GM19023 (cell line): ENCODE measurements at regions not wholly inside any gene's neighbourhood (a gene's known extent, or its start where the extent isn't known, plus 50 kb on each side); places are given as distances from the start of the nearest gene placed in this dataset.

Source experiments
- ATAC-seq: cut with Tn5 transposase; IDR thresholded peaks from one replicate; pipeline ENCODE4 v1.9.1; 2021; ENCODE audit warnings: mild to moderate bottlenecking, moderate library complexity; ENCODE audit not compliant: unreplicated experiment

DNA sequence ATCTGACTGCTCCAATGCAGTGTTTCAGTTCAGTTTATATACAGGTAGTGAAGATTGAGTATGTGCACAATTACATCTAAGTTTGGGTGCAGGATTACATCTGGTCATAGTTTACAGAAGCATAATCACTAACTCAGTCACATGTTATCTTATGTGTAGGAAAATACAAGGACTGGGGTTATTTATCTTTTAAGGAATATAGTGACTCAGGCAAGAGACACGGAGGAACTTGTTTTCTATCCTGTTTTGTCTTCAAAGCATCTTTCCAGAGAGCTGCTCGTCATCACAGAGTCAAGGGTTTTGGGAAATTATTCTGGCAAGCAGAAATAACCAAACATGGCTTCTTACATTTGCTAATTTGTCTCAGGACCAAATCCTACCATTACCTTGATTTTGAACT is 1371.5 kb upstream of the TMEFF2 start:
- no peak for ATAC-seq

DNA sequence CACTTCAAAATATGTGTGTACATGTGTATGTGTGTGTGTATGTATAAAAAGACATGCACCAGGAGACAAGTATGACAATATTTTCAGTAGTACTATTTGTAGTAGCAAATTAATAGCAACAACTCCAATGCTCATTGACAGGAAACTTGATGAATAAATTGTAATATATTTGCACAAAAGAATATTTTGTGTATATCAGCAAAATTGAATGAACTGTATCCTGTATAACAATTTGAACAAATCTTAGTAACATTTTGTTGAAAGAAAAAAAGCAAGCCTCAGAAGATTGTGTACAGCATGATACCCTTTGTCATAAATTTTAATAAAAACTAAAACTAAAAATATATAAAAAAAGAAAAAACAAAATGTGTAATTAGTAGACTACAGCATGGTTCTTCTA is 1367.3 kb upstream of the TMEFF2 start:
- no peak for ATAC-seq

- no peak for ATAC-seq
Measured at GRCh38 chr2:193561054-193561453, 1366.3 kb upstream of the TMEFF2 start.

DNA sequence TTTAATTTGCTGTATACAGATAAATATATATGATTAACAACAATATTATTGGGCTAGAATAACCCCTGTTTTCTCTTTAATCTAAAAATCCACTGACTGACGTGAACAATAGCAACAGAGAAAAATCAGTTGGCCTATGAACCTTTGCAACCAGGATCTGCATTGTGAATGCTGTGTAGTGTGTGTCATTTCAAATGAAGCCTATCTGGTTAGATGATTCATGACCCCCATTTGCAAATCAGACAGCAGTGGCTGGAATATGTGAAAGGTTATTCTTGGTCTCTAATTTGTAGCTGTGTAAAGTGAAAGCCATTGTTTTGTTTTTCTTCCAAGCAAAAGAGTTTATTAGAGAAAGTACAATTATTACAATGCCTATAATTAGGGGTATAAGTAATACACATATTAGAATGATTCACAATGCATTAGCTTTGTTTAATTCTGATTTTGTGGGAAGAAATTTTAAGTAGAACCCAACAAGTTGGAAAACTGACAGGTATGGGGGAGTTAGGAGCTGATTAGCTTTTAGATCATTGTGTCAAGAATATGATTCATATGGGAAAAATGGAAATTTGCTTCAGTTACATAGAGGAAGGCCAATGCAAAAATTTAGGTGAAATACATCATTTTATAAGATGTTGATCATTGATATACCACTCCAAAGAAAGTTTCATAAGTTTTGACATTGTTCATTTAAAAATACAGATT is 1362.2 kb upstream of the TMEFF2 start:
- ATAC-seq: no peak

- no peak for ATAC-seq
Measured at GRCh38 chr2:193549661-193550060, 1354.9 kb upstream of the TMEFF2 start.

DNA sequence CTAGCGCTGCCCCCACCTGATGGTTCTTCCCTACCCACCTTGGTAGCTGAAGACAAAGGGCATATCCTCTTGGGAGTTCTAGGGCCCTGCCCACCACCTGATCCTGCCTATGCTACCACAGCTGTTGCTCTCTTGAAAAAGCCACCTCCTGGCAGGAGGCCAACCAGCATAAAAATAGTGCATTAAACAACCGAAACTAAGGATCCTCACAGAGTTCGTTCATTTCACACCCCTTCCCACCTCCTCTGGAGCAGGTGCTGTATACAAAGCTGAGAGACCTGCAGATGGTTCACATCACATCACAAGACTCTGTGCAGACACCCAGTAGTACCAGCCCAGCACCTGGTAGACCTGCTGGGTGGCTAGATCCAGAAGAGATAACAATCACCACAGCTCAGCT is 1348.0 kb upstream of the TMEFF2 start:
- ATAC-seq: no peak

- ATAC-seq: no peak
Measured at GRCh38 chr2:193539188-193539587, 1344.5 kb upstream of the TMEFF2 start.

GRCh38 chr2:193538061-193538460 is 1343.3 kb upstream of the TMEFF2 start:
- ATAC-seq: no peak

DNA sequence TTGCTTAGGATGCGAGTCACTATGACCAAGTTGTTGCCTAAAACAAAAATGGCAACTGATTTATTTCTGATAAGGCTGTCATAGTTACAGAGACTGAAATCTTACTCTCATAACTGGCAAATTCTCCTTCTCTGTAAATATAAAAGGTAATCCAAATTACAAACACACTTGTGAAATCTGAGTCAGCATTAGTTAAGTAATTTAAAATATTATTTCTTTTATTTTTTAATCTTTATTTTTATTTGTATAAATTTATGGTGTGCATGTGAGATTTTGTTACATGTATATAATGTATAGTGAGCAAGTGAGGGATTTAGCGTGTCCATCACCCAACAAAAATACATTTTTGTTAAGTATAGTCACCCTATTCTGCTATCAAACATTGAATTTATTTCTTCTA is 1342.8 kb upstream of the TMEFF2 start:
- no peak for ATAC-seq

DNA sequence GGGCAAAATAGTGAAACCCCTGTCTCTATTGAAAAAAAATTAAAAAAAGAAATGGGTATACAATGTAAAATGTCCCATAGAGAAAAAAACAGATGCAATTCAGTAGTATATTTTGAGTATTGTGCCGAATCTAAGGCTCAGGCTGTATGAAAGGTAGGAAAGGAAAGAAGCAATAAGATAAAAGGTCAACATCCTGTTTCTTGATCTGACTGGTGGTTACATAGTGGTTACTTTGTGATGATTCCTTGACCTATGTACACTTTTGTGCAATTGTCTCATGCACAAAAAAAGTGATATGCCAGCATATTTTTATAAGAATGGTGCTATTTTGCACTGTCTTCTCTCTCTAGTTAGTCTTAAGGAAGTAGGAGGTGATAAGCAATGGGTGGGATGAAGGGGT is 1333.7 kb upstream of the TMEFF2 start:
- ATAC-seq: no peak

DNA sequence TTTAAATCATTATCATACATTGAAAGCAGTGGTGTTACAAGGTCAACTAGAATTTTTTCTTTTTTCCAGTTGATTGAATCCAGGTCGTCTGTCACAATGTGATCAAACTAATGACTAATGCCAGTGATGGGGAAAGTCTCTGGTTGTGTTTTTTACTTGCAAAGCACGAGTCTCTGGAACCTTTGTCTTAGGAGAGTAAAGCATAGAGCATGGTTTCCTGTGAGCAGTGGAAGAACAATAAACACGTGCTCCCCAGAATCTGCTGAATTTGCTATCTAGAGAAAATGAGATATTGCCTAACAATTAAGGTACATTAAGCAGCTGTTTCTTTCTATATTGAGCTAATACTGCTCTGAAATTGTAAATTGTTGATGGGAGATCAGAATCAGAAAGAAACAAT is 1332.4 kb upstream of the TMEFF2 start:
- no peak for ATAC-seq

DNA sequence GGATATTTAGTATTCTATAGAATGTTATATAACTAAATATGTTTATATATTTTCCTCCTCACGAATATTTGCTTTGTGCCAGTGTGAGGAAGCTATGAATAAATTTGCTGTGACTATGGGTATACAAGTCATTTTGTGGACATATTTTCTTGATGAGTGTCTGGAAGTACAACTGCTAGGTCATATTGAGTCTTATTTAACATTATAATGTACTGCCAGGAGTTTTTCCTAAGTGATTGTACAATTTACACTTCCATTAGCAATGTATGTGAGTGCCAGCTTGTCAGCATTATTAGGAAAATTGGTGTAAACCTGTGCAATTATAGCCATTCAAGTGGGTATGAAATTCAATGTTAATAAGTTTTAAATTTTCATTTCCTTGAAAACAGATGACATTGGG is 1328.9 kb upstream of the TMEFF2 start:
- ATAC-seq: no peak

DNA sequence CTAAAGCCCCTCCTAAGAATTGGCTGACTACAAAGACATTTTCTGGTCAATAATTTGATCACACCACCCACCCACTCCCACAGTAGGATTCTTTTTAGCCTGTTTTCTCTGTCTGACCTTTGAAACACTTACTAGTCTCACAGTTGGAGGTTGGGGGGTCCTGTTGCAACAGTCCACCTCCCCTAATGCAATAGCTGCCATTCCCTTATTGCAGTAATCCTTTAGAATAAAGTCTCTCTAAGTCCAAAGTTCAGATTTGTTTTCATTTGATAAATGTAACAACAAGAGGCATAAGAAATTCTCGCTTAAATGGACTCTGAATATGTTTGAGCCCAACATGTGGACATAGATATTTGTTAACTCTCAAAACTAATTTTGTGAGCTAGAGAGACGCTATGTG is 1326.8 kb upstream of the TMEFF2 start:
- no peak for ATAC-seq

- ATAC-seq: no peak
Measured at GRCh38 chr2:193520709-193521458, 1326.2 kb upstream of the TMEFF2 start.

GRCh38 chr2:193518041-193518817 is 1323.5 kb upstream of the TMEFF2 start:
- ATAC-seq: no peak

- no peak for ATAC-seq
Measured at GRCh38 chr2:193517615-193518014, 1322.9 kb upstream of the TMEFF2 start.

DNA sequence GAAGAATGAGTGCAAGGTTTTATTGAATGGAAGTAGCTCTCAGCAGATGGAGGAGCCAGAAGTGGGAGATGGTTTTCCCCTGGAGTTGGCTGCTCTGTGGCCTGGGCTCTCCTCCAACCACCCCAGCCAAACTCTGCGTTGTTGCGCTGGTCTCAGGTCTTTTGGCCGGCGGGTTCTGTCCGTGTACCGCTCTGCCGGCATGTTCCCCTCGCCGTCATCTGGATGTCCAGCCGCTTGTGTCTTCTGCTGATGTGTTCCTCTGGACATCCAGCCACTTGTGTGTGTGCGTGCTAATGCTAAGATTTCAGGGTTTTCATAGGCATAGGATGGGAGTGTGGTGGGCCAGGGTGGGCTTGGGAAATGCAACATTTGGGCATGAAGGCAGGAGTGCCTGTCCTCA is 1311.3 kb upstream of the TMEFF2 start:
- ATAC-seq: no peak

DNA sequence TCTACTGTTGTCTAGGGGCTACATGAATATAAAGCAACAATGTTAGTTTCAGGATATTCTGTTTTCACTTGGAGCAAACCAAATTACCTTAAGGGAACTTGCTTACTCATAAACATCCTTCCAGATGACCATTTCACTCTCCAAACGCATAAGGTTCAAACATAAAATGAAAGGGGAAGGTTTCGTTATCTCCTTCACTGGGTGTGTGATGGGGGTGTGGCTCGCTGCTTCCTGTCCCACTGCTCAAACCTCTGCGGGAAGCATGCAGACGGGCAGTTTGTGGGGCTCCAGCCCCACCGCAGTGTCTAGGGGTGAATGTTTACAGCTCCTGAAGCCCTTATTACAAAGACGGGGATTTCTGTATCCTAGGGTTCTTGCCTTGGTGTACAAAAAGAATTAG is 1310.9 kb upstream of the TMEFF2 start:
- no peak for ATAC-seq

- ATAC-seq: no peak
Measured at GRCh38 chr2:193502363-193503035, 1307.8 kb upstream of the TMEFF2 start.

DNA sequence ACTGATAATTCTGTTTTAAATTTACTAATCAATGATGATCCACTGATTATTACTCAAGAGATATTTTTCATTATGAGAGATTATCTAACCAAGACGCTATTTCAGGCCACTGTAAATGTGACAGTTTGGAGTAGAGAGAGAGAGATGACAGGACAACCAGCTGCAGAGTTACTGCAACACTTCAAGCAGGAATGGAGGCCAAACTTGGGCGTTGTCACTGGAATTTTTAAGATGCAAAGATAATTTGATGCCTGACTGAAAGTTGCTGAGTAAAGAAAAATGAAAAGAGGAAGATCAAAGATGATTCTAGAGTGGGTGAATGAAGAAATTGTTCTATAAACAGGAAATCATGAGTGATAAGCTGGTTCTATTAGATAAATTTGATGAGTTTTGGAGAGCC is 1302.1 kb upstream of the TMEFF2 start:
- no peak for ATAC-seq

GRCh38 chr2:193482557-193482956 is 1287.8 kb upstream of the TMEFF2 start:
- ATAC-seq: peak; percentile 73
